ENCODE measurements at regions not wholly inside any gene's neighbourhood (a gene's known extent, or its start where the extent isn't known, plus 50 kb on each side); places are given as distances from the start of the nearest gene placed in this dataset.

GRCh38 chr14:98010784-98011183, 1213.6 kb downstream of the VRK1 start:
- no peak for DNase-seq (ENCODE audit: low spot score)
- intact Hi-C loops (cut with DNase I): no loop called here

- DNase-seq (ENCODE audit: low spot score): no peak
- intact Hi-C loops (cut with DNase I): no loop called here
Measured at GRCh38 chr14:98014851-98015615, 1217.9 kb downstream of the VRK1 start.

GRCh38 chr14:98015921-98016320, 1218.7 kb downstream of the VRK1 start:
- intact Hi-C loops (cut with DNase I): no loop called here
- no peak for DNase-seq (ENCODE audit: low spot score)

GRCh38 chr14:98018628-98019027, 1221.4 kb downstream of the VRK1 start:
- DNase-seq (ENCODE audit: low spot score): no peak
- intact Hi-C loops (cut with DNase I): no loop called here

DNA sequence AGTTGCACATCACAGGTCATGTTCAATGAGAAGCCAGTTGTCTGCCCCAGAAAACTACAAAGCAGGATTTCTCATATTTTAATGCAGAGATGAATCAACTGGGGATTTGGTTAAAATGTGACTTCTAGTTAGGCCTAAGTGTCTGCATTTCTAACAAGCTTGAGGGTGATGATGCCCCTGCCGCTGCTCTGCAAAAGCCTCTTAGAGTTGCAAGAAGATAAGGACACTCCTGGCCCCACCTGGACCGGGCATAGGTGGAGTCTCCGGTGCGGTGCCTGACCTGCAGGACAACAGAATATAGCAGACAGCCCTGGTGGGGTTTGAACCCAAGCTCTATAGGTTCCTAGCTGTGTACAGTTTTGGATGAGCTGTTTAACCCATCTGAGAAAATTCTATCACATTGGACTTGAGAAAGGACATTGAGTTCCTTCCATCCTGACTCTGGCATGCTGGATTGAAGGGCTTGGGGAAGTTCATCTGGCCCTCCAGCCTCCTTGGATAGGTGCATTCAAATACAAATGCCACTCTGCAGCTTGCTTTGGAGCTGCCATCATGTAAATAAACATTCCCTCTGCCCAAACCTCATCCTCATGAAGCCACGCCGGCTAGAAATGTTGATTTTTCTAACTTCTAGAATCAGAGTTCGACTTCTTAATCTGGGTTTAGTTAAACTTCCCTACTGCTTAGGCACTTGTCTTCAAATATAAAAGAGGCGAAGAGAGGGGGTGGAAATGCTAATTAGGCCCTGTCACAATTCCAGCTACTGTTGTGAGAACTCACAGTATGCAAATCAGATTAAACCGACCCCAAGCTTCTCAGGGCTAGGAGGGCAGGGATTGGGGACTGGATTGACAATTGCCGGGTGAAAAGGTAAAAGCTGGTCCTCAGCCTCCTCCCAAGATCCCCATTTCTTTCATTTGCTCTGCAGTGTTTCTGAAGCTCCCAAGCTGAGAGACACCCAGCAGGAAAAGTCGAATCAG, 1225.6 kb downstream of the VRK1 start:
- DNase-seq (ENCODE audit: low spot score): no peak
- intact Hi-C loops (cut with DNase I): no loop called here

- DNase-seq (ENCODE audit: low spot score): no peak
- intact Hi-C loops (cut with DNase I): no loop called here
Measured at GRCh38 chr14:98028162-98028561, 1231.0 kb downstream of the VRK1 start.

DNA sequence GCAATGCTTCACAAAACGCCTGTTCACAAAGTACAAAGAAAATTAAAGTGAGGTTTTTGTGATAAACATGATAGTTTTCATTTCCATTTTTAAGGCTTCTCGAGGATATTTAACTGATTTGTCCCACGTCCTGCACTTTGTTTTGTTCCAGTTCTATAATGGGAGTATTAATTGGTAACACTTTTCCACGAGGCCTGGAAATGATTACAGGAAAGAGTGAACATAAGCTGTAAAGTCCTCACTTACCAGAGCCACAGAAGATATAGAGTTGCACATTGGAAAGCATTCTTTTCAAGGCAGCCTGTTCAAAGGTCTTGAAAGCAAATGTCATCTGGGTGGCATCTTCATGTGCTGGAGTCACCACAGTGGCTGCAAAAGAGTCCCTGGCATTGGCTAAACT, 1236.6 kb downstream of the BCL11B start:
- intact Hi-C loops (cut with DNase I): no loop called here
- DNase-seq (ENCODE audit: low spot score): no peak

DNA sequence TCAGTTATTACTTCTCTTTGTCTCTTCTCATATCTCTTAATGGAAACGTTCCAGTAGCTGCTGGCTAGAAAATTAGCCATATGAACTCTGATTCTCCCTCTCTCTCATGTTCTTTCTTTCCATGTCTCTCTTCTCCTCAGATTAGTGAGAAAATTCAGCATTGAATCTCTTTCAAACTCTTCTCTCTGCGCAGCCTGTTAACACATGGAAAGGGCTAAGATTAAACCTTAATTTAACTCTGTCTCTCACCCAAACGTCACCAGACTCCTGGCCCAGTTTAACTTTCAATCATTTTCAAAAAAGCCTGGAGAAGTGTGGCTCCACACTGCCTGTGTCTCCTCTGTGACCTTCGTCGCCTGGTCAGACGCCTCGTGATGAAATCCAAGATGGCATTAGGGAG, 1234.2 kb downstream of the BCL11B start:
- no peak for DNase-seq (ENCODE audit: low spot score)
- intact Hi-C loops (cut with DNase I): no loop called here

DNA sequence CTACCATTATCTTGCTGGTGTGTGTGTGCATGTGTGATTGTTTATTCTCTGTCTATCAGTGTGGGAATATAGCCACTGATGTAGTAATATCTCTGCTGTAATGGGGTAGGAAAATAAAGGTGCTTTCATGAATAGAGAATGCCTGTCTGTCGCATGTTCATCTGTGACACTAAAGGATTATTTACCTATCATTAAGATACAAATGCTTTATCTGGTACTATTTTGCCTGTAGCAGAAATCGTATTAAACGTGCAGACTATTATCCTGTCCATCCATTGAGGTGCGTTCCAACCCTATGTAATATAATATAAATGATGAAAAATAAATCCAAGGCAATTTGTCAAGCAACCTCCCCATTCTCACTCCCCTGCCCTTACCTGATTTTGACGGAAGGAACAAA, 1215.1 kb downstream of the BCL11B start:
- intact Hi-C loops (cut with DNase I): no loop called here

GRCh38 chr14:98059106-98059505, 1212.9 kb downstream of the BCL11B start:
- DNase-seq (ENCODE audit: low spot score): no peak
- intact Hi-C loops (cut with DNase I): no loop called here

More for the DNA sequence above, 1215.1 kb downstream of the BCL11B start:
- no peak for DNase-seq (ENCODE audit: low spot score)

DNA sequence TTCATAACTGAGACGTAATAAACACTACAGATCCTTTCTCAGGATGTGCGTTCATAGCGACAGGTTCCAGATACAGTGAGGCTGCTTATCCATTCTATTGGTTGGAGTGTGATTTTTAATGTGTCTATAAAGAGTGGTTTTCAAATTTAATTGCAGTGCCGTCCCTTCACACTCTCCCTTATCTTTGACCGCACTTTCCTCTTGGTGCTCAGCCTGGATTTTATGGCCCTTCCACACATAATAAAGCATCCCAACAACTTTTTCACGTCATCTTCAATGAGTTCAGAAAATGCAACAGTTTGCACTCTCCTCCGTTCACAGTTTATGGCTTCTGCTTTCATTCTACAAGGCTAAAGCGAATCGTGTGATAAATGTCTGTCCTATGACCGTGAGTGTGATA, 1209.9 kb downstream of the BCL11B start:
- DNase-seq (ENCODE audit: low spot score): no peak
- intact Hi-C loops (cut with DNase I): no loop called here

- intact Hi-C loops (cut with DNase I): no loop called here
- DNase-seq (ENCODE audit: low spot score): no peak
Measured at GRCh38 chr14:98069712-98070171, 1202.3 kb downstream of the BCL11B start.

DNA sequence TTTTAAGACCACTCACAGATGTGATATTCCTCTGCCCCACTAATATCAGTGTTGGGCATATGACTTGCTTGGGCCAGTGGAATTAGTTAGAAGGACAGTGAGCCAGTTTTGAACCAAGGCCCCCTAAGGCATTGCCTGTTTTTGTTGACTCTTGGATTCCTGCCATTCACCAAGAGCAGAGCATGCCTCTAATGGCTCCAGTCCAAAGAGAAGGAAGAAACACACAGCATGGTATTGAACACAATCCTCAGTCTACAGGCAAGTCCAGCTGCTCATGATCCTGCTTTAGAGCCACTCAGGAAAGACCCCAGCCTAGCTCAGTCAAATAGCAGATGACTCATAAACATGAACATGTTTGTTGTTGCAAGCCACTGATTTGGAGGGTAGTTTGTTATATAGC, 1201.5 kb downstream of the BCL11B start:
- no peak for DNase-seq (ENCODE audit: low spot score)
- intact Hi-C loops (cut with DNase I): no loop called here

GRCh38 chr14:98074111-98074510, 1197.9 kb downstream of the BCL11B start:
- no peak for DNase-seq (ENCODE audit: low spot score)
- intact Hi-C loops (cut with DNase I): no loop called here

DNA sequence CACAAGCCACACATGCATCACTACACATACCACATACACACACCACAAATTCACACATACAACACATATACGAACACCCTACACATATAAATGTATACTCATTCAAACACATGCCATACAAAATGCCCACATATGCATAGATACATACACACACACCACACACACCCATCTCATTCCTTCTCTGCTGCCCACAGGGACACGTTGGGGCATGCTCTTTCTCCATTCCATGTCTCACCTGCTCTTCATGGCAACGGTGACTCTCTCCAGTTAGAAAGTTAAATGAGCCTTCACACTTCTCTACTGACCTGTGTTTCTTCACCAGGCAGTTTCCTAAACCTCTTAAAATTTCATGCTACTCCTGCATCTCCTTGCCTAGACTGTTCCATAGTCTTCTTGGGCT, 1194.8 kb downstream of the BCL11B start:
- intact Hi-C loops (cut with DNase I): no loop called here
- no peak for DNase-seq (ENCODE audit: low spot score)

GRCh38 chr14:98082833-98083232, 1189.2 kb downstream of the BCL11B start:
- intact Hi-C loops (cut with DNase I): no loop called here
- no peak for DNase-seq (ENCODE audit: low spot score)

GRCh38 chr14:98085751-98086150, 1186.2 kb downstream of the BCL11B start:
- intact Hi-C loops (cut with DNase I): no loop called here
- DNase-seq (ENCODE audit: low spot score): no peak

GRCh38 chr14:98093111-98093510, 1178.9 kb downstream of the BCL11B start:
- intact Hi-C loops (cut with DNase I): no loop called here
- DNase-seq (ENCODE audit: low spot score): no peak

DNA sequence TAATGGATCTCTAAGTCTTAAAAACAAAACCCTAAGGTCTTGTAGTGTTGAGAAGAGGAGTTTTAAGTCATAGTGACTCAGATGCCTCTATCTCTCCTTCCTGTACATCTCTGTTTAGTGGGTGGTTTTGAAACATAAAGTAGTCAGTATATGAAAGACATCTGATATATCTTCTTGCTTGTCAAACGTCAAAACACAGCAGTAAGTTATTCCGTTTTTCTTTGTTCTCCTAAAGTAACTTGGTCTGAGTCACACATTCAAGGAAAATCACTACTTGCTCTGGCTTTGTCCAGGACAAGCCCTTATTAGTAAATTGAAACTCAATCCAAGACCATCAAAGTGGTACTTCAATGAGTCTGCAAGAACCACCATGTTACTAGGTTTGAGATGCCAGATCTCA, 1172.5 kb downstream of the BCL11B start:
- no peak for DNase-seq (ENCODE audit: low spot score)
- intact Hi-C loops (cut with DNase I): no loop called here

GRCh38 chr14:98101323-98101722, 1170.7 kb downstream of the BCL11B start:
- intact Hi-C loops (cut with DNase I): no loop called here
- no peak for DNase-seq (ENCODE audit: low spot score)
